WTC11 (cell line): ENCODE measurements at regions not wholly inside any gene's neighbourhood (a gene's known extent, or its start where the extent isn't known, plus 50 kb on each side); places are given as distances from the start of the nearest gene placed in this dataset.

Source experiments
- JUN ChIP-seq: sonication (generic); formaldehyde crosslinking; IDR thresholded peaks from 2 replicates; pipeline ENCODE4 v1.8.0; 2023; ENCODE audit warnings: mild to moderate bottlenecking, missing genetic modification reagents
- SP1 ChIP-seq: sonication (generic); formaldehyde crosslinking; conservative IDR thresholded peaks from 2 replicates; pipeline ENCODE4 v1.8.1; 2022; ENCODE audit warnings: missing genetic modification reagents
- USF2 ChIP-seq: sonication (generic); formaldehyde crosslinking; IDR thresholded peaks from 2 replicates; pipeline ENCODE4 v1.8.1; 2023; ENCODE audit warnings: mild to moderate bottlenecking, missing genetic modification reagents, moderate library complexity
- ZNF423 ChIP-seq: fragments of 250-450 bp; sonication (Bioruptor Pico); IDR thresholded peaks from 2 replicates; pipeline ENCODE4 v2.1.2; 2022; ENCODE audit warnings: mild to moderate bottlenecking, moderate library complexity
- TF ChIP-seq, protein P1 (sequence below): fragments of 200-600 bp; IDR thresholded peaks from 2 replicates; pipeline ENCODE4 v1.8.0; 2022; ENCODE audit warnings: antibody characterized with exemption

GRCh38 chr3:117407317-117407716 is 697.7 kb downstream of the TUSC7 start:
- no peak for TF ChIP-seq JUN (CRISPR knock-in tag)
- TF ChIP-seq, protein P1, sequence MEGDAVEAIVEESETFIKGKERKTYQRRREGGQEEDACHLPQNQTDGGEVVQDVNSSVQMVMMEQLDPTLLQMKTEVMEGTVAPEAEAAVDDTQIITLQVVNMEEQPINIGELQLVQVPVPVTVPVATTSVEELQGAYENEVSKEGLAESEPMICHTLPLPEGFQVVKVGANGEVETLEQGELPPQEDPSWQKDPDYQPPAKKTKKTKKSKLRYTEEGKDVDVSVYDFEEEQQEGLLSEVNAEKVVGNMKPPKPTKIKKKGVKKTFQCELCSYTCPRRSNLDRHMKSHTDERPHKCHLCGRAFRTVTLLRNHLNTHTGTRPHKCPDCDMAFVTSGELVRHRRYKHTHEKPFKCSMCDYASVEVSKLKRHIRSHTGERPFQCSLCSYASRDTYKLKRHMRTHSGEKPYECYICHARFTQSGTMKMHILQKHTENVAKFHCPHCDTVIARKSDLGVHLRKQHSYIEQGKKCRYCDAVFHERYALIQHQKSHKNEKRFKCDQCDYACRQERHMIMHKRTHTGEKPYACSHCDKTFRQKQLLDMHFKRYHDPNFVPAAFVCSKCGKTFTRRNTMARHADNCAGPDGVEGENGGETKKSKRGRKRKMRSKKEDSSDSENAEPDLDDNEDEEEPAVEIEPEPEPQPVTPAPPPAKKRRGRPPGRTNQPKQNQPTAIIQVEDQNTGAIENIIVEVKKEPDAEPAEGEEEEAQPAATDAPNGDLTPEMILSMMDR = peak; percentile 31; the same call in 1 of the 2 replicates
- TF ChIP-seq SP1 (CRISPR knock-in tag) = no peak
- TF ChIP-seq USF2 (CRISPR knock-in tag) = no peak
- TF ChIP-seq ZNF423 (CRISPR knock-in tag) = no peak
